ENCODE measurements at regions not wholly inside any gene's neighbourhood (a gene's known extent, or its start where the extent isn't known, plus 50 kb on each side); places are given as distances from the start of the nearest gene placed in this dataset.
"Not testable (repeated sequence)": the region's sequence is repeated elsewhere in the genome, so short reads cannot be mapped to it uniquely, and the experiment has no call there.

- H2BK5ac ChIP-seq (ENCODE audit: low read length); H3K27me3 ChIP-seq (ENCODE audit: control insufficient read depth in 3 of 3, insufficient read depth in 3 of 3, low read depth in 1 of 3, low read length in 3 of 3); H2AK5ac ChIP-seq (ENCODE audit: low read depth, low read length); H4K91ac ChIP-seq (ENCODE audit: low read depth, low read length, poor library complexity); H3K27ac ChIP-seq (replicated peaks; ENCODE audit: low read length); H3K14ac ChIP-seq (ENCODE audit: low read length); H3K79me1 ChIP-seq (ENCODE audit: low read depth, low read length); H2AFZ ChIP-seq (ENCODE audit: low read length); DNase-seq (ENCODE audit: low spot score); H3K9ac ChIP-seq (ENCODE audit: low read depth, low read length, poor library complexity); H3K18ac ChIP-seq (ENCODE audit: low read length); H4K8ac ChIP-seq (ENCODE audit: low read depth, low read length); H2BK120ac ChIP-seq (ENCODE audit: low read depth, low read length); H3K4me1 ChIP-seq (ENCODE audit: control insufficient read depth in 2 of 2, insufficient read depth in 1 of 2, low read depth in 1 of 2, low read length in 2 of 2); H3K4ac ChIP-seq (ENCODE audit: low read length); H2BK15ac ChIP-seq (ENCODE audit: low read length); H3K4me3 ChIP-seq (ENCODE audit: low read length in 2 of 2); H3K4me2 ChIP-seq (ENCODE audit: insufficient read depth, low read length, poor library complexity, severe bottlenecking); H2BK12ac ChIP-seq (ENCODE audit: low read length); H3K23ac ChIP-seq (ENCODE audit: low read depth, low read length, poor library complexity); H3K9me3 ChIP-seq (replicated peaks in 1 of 2; ENCODE audit: control insufficient read depth in 2 of 2, insufficient read depth in 1 of 2, low read depth in 1 of 2, low read length in 2 of 2): not testable (repeated sequence)
- H3K36me3 ChIP-seq (replicated peaks in 1 of 2; ENCODE audit: control insufficient read depth in 2 of 2, insufficient read depth in 2 of 2, low read length in 2 of 2): peaks cover 0 to 29% of the 10 kb centered on the region in 2 donors
- no CpG with 5 or more reads among the region's 2 CpGs for WGBS, 2 donors (ENCODE audit: extremely low coverage in 2 of 2, insufficient read length in 2 of 2, insufficient replicate concordance in 1 of 2)
Measured at GRCh38 chr7:66451713-66452112, 177.0 kb upstream of the KCTD7 start.

- Histone ChIP-seq H4K8ac (ENCODE audit: low read depth, low read length) (no peak overlapping the region), H3K27ac (replicated peaks; ENCODE audit: low read length) (no peak overlapping the region), H3K27me3 (ENCODE audit: control insufficient read depth in 3 of 3, insufficient read depth in 3 of 3, low read depth in 1 of 3, low read length in 3 of 3) (no peaks in the 10 kb centered on the region), H3K4me3 (ENCODE audit: low read length in 2 of 2) (no peak overlapping the region), H3K4me2 (ENCODE audit: insufficient read depth, low read length, poor library complexity, severe bottlenecking) (no peak overlapping the region), H3K4ac (ENCODE audit: low read length) (no peak overlapping the region), H2BK5ac (ENCODE audit: low read length) (no peak overlapping the region), H3K9me3 (replicated peaks in 1 of 2; ENCODE audit: control insufficient read depth in 2 of 2, insufficient read depth in 1 of 2, low read depth in 1 of 2, low read length in 2 of 2) (no peaks in the 10 kb centered on the region), H3K36me3 (replicated peaks in 1 of 2; ENCODE audit: control insufficient read depth in 2 of 2, insufficient read depth in 2 of 2, low read length in 2 of 2) (peaks cover 0 to 27% of the 10 kb centered on the region in 2 donors), H4K91ac (ENCODE audit: low read depth, low read length, poor library complexity) (no peak overlapping the region), H3K9ac (ENCODE audit: low read depth, low read length, poor library complexity) (no peak overlapping the region), H2BK12ac (ENCODE audit: low read length) (no peak overlapping the region), H2BK120ac (ENCODE audit: low read depth, low read length) (no peak overlapping the region), H3K23ac (ENCODE audit: low read depth, low read length, poor library complexity) (no peak overlapping the region), H2AFZ (ENCODE audit: low read length) (no peak overlapping the region), H3K4me1 (ENCODE audit: control insufficient read depth in 2 of 2, insufficient read depth in 1 of 2, low read depth in 1 of 2, low read length in 2 of 2) (no peaks in the 10 kb centered on the region), H2AK5ac (ENCODE audit: low read depth, low read length) (no peak overlapping the region), H2BK15ac (ENCODE audit: low read length) (no peak overlapping the region), H3K14ac (ENCODE audit: low read length) (no peak overlapping the region), H3K79me1 (ENCODE audit: low read depth, low read length) (no peaks in the 10 kb centered on the region), H3K18ac (ENCODE audit: low read length) (no peak overlapping the region)
- no CpG with 5 or more reads among the region's 2 CpGs for WGBS, 2 donors (ENCODE audit: extremely low coverage in 2 of 2, insufficient read length in 2 of 2, insufficient replicate concordance in 1 of 2)
- no peak for DNase-seq (ENCODE audit: low spot score)
Measured at GRCh38 chr7:66452165-66452564, 176.5 kb upstream of the KCTD7 start.

- Histone ChIP-seq H3K79me1 (ENCODE audit: low read depth, low read length) (no peaks in the 10 kb centered on the region), H3K9me3 (replicated peaks in 1 of 2; ENCODE audit: control insufficient read depth in 2 of 2, insufficient read depth in 1 of 2, low read depth in 1 of 2, low read length in 2 of 2) (no peaks in the 10 kb centered on the region), H2BK5ac (ENCODE audit: low read length) (no peak overlapping the region), H4K91ac (ENCODE audit: low read depth, low read length, poor library complexity) (no peak overlapping the region), H3K27ac (replicated peaks; ENCODE audit: low read length) (no peak overlapping the region), H3K18ac (ENCODE audit: low read length) (no peak overlapping the region), H2AK5ac (ENCODE audit: low read depth, low read length) (no peak overlapping the region), H3K4me3 (ENCODE audit: low read length in 2 of 2) (no peak overlapping the region), H2BK15ac (ENCODE audit: low read length) (no peak overlapping the region), H4K8ac (ENCODE audit: low read depth, low read length) (no peak overlapping the region), H3K4ac (ENCODE audit: low read length) (no peak overlapping the region), H3K4me1 (ENCODE audit: control insufficient read depth in 2 of 2, insufficient read depth in 1 of 2, low read depth in 1 of 2, low read length in 2 of 2) (no peaks in the 10 kb centered on the region), H3K36me3 (replicated peaks in 1 of 2; ENCODE audit: control insufficient read depth in 2 of 2, insufficient read depth in 2 of 2, low read length in 2 of 2) (peaks cover 0 to 21% of the 10 kb centered on the region in 2 donors), H3K27me3 (ENCODE audit: control insufficient read depth in 3 of 3, insufficient read depth in 3 of 3, low read depth in 1 of 3, low read length in 3 of 3) (no peaks in the 10 kb centered on the region), H3K9ac (ENCODE audit: low read depth, low read length, poor library complexity) (no peak overlapping the region), H2AFZ (ENCODE audit: low read length) (no peak overlapping the region), H3K23ac (ENCODE audit: low read depth, low read length, poor library complexity) (no peak overlapping the region), H3K14ac (ENCODE audit: low read length) (no peak overlapping the region), H2BK12ac (ENCODE audit: low read length) (no peak overlapping the region), H2BK120ac (ENCODE audit: low read depth, low read length) (no peak overlapping the region), H3K4me2 (ENCODE audit: insufficient read depth, low read length, poor library complexity, severe bottlenecking) (no peak overlapping the region)
- DNase-seq (ENCODE audit: low spot score): no peak
- no CpG with 5 or more reads among the region's 6 CpGs for WGBS, 2 donors (ENCODE audit: extremely low coverage in 2 of 2, insufficient read length in 2 of 2, insufficient replicate concordance in 1 of 2)
Measured at GRCh38 chr7:66453340-66453739, 175.3 kb upstream of the KCTD7 start.

GRCh38 chr7:66454600-66455225 is 174.0 kb upstream of the KCTD7 start:
- no peak overlapping the region for H2BK12ac ChIP-seq (ENCODE audit: low read length)
- no peak overlapping the region for H3K27ac ChIP-seq (replicated peaks; ENCODE audit: low read length)
- H3K79me1 ChIP-seq (ENCODE audit: low read depth, low read length): no peaks in the 10 kb centered on the region
- no CpG with 5 or more reads among the region's 5 CpGs for WGBS, 2 donors (ENCODE audit: extremely low coverage in 2 of 2, insufficient read length in 2 of 2, insufficient replicate concordance in 1 of 2)
- no peak overlapping the region for H4K8ac ChIP-seq (ENCODE audit: low read depth, low read length)
- no peak overlapping the region for H4K91ac ChIP-seq (ENCODE audit: low read depth, low read length, poor library complexity)
- no peaks in the 10 kb centered on the region for H3K9me3 ChIP-seq (replicated peaks in 1 of 2; ENCODE audit: control insufficient read depth in 2 of 2, insufficient read depth in 1 of 2, low read depth in 1 of 2, low read length in 2 of 2)
- no peak overlapping the region for H2BK120ac ChIP-seq (ENCODE audit: low read depth, low read length)
- no peak overlapping the region for H3K4me2 ChIP-seq (ENCODE audit: insufficient read depth, low read length, poor library complexity, severe bottlenecking)
- H3K14ac ChIP-seq (ENCODE audit: low read length): no peak overlapping the region
- no peak overlapping the region for H3K9ac ChIP-seq (ENCODE audit: low read depth, low read length, poor library complexity)
- H3K4me1 ChIP-seq (ENCODE audit: control insufficient read depth in 2 of 2, insufficient read depth in 1 of 2, low read depth in 1 of 2, low read length in 2 of 2): no peaks in the 10 kb centered on the region
- H3K18ac ChIP-seq (ENCODE audit: low read length): no peak overlapping the region
- no peak overlapping the region for H3K4ac ChIP-seq (ENCODE audit: low read length)
- no peak overlapping the region for H3K23ac ChIP-seq (ENCODE audit: low read depth, low read length, poor library complexity)
- H3K27me3 ChIP-seq (ENCODE audit: control insufficient read depth in 3 of 3, insufficient read depth in 3 of 3, low read depth in 1 of 3, low read length in 3 of 3): no peaks in the 10 kb centered on the region
- no peak overlapping the region for H3K4me3 ChIP-seq (ENCODE audit: low read length in 2 of 2)
- H2BK5ac ChIP-seq (ENCODE audit: low read length): no peak overlapping the region
- H2AK5ac ChIP-seq (ENCODE audit: low read depth, low read length): no peak overlapping the region
- H2AFZ ChIP-seq (ENCODE audit: low read length): no peak overlapping the region
- DNase-seq (ENCODE audit: low spot score): no peak
- peaks cover 0 to 10% of the 10 kb centered on the region in 2 donors for H3K36me3 ChIP-seq (replicated peaks in 1 of 2; ENCODE audit: control insufficient read depth in 2 of 2, insufficient read depth in 2 of 2, low read length in 2 of 2)
- no peak overlapping the region for H2BK15ac ChIP-seq (ENCODE audit: low read length)
